GM21529 (cell line): ENCODE measurements at regions not wholly inside any gene's neighbourhood (a gene's known extent, or its start where the extent isn't known, plus 50 kb on each side); places are given as distances from the start of the nearest gene placed in this dataset.

Source experiments
- ATAC-seq: cut with Tn5 transposase; IDR thresholded peaks from one replicate; pipeline ENCODE4 v1.9.1; 2021; ENCODE audit not compliant: unreplicated experiment

DNA sequence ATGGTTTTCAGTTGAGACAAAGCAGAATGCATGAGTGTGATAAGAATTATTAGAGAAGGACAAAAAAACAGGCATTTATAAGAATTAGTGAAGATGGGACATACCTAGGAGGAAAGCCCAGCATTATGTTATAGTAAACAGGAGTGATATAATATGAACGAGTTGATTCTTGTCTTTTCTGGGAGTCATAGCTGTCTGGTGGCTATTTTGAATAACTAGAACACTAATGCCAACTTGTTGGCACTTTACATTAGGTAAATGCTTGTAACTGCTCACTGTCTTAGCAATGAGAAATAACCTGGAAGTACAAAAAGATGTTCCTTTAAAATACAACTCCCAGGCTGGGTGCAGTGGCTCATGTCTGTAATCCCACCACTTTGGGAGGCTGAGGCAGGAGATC, 540.8 kb upstream of the SPHKAP start:
- ATAC-seq, result no peak

GRCh38 chr2:228720895-228721294, 539.4 kb upstream of the SPHKAP start:
- no peak for ATAC-seq

GRCh38 chr2:228709788-228710371, 528.4 kb upstream of the SPHKAP start:
- ATAC-seq, result no peak

GRCh38 chr2:228707846-228708245, 526.4 kb upstream of the SPHKAP start:
- no peak for ATAC-seq

GRCh38 chr2:228705318-228705717, 523.8 kb upstream of the SPHKAP start:
- no peak for ATAC-seq

- ATAC-seq, result no peak
Observed at GRCh38 chr2:228703152-228703551, 521.7 kb upstream of the SPHKAP start.

DNA sequence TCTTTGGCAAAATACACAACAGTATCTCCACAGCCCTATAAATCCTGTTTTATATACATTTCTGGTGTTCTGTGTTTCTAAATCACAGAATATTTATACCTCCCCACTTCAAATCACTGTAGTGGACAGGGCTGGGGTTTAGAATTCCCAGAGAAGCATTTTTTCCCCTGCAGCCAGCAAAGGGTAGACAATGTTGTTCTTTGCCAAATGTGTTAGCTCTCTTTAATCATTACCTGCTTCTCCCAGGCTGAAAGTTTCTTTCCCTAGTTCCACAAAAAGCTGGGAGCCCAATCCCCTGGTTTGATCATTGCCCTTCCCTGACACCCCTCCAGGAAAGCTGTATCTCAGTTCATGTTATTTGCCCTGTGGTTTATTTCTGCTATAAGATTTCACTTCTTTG, 520.0 kb upstream of the SPHKAP start:
- ATAC-seq, result no peak

DNA sequence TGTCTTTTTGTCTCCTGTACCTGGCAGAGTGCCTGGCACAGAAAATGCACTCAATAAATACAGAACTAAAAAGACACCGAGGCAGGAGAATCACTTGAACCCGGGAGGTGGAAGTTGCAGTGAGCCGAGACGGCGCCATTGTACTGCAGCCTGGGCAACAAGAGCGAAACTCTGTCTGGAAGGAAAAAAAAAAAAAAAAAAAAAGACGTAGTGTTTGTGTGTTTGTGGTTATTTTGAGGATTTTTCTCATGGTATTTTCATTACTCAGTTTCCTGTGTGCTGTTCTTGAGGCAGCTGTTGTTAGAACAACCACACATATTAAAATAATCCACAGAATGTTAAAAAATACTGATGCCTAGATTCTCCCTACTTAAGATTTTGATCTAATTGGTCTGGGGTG, 519.2 kb upstream of the SPHKAP start:
- no peak for ATAC-seq

DNA sequence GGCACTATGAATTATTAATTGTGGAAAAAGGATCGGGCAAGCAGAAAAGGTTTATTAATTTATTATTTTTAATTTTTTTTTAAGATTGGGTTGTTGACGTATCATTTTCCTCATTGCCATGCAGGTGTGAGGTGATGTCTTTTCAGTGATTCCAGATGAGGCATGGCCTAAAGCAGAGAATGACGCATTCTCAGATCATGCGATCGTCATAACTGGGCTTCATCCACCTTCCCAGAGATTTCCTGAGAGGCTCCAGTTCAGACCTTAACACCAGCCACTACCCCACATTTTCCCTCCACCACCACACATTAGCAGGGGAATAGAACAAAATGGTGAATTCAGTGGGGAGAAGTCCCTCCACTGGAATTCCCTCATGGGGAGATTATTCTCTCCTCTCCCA, 518.4 kb upstream of the SPHKAP start:
- ATAC-seq, result no peak

DNA sequence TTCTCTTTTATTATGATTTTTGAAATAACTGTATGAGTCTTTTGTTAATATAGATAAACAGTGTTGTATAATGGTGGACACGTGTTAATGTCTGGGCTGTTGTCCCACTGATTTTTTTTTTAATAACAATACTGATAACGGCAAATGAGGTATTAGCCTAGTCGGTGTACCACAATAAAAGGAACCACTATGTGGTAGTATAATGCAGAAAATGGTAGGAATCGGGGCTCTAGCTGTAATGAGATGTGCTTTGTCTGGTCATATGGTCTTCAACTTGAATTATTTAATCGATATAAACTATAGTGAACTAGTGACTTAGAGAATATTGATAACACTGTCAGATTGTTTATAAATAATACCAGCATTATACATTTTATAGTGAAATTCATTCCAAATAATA, 517.9 kb upstream of the SPHKAP start:
- no peak for ATAC-seq

DNA sequence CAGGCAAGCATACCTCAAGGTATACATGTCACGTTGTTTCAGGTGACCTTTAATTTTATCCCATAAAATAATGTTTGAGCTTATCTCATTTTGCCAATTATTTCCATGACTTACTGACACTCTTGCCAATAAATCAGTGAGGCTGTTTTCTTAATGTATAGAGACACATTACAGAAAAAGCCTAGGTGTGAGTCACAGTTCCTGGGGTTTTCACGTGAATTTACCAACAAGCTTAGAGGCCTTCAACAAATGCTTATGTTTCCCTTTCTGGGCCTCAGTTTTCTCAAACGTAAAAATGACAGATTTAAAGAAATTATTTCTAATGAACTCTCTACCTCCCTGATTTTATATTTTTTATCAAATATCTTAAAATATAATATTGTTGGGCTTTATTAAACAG, 517.5 kb upstream of the SPHKAP start:
- ATAC-seq, result no peak

DNA sequence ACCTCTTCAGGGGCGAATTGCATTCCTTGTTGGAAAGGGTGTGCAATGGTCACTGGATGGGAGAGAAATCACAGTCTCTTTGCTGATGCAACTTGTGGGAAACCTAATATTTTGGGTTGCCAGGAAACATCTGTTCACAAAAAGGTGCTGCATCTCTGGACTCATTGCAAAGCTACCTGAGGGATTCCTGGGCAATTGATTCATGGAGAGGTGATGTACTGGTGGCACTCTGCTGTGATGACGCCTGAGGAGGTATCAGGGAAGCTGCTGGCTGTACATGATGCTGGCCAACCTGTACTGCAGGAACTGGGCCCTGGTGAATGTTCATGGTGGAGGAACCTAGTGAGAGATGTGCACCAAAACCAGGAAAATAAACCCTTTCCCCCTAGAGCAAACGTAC, 516.0 kb upstream of the SPHKAP start:
- ATAC-seq, result no peak

DNA sequence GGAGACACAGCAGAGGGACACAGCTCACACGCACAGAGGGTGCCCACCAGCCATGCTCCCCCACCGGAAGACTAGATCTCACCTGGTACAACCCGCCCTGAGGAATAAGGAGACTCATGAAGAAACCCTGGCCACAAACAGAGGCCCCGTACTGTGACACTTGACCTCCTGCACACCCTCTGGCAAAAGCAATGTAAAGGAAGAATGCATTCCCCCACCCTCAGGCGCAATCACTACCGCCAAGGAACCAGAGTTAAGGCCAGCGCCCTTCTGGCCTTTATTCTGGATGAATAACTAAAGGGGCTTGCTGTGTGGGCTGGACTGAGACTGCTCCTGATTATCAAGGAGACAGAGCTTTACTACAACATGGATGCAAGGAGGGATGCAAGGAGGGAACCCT, 509.2 kb upstream of the SPHKAP start:
- ATAC-seq, result no peak

GRCh38 chr2:228689053-228689452, 507.6 kb upstream of the SPHKAP start:
- ATAC-seq, result no peak

GRCh38 chr2:228688007-228688645, 506.6 kb upstream of the SPHKAP start:
- no peak for ATAC-seq

DNA sequence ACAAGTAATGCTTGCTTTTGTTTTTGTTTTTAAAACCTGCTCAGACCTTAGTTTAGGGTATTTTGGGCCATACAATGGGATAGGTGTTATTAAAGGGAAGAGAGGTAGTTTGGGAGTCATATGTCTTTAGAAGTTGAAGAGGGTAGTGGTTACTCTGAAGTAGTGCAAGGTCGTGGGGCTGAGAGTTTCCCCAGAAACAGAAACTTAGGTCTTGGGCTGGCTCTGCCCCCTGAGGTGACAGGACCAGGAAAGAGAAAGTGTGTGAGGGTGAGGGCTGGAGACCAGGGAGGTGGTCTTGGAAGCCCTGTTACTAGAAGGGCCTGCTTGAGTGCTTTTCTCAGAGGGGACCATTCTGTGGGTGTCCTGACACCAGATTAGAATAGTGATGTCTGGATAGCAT, 500.5 kb upstream of the SPHKAP start:
- ATAC-seq, result no peak

DNA sequence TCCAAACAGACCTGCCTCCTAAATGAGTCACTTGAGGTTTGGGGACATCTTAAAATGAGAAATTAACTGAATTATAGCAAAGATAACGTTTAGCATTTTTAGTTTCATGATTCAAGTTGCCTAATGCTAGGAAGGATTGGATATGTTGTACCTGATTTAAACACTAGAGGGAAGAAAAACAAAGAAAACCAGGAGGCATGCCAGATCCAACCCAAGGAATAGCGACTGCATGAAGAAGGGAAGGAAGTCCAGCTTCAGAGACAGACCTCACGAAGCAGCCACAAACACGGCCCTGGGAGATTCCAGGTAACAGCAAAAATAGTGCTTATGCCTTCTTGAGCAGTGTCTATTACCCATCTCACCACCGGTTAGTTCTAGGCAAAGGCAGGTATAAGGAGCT, 499.9 kb upstream of the SPHKAP start:
- ATAC-seq, result no peak

- no peak for ATAC-seq
Observed at GRCh38 chr2:228678110-228678509, 496.6 kb upstream of the SPHKAP start.

DNA sequence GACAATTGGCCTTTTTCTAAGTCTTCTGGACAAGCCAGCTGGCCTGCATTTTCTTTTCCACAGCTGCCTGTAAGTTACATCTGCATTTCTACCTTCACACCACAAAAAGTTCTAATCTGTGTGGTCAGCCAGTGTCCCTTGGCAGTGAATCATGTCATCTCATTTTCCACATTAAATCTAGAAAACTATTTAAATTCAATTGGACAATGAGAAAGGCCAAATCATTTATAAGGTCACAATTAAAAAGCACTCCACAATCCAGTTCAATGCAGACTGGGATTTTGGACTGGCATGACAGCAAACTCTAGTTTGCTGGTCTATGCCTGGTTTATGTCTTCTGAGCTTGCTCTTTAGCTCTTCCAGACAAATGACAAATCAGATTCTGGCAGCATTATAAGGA, 494.2 kb upstream of the SPHKAP start:
- ATAC-seq, result no peak

GRCh38 chr2:228675091-228675490, 493.6 kb upstream of the SPHKAP start:
- no peak for ATAC-seq

DNA sequence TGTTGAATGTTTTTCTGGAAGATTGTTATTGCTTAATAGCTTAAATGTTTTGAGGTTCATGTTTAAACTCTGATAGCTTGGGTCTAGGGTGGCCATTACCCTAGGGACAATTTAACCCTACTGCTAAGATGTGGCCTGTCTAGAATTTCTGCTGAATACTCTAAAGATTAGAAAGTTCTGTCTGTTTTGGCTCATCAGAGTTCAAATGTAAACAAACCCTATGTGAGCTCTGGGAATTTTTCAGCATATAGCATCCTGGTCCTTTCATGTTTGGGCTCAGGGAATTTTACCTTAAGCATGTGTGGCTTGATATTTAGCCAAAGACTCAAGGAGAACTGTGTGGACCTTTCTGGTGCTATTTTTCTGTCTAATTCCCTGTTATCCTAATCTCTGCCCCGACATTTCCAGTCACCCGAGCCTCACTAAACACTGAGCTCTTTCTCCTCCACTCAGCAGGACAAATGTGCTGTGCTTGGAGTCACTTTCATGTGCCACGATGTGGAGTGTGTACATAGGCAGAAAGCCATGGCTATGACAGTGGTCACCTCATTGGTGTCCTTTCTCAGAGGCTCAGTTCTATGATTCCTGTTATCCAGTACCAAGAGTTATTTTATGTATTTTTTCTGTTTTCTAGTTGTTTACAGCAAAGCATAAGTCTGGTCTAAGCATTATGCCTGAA, 492.5 kb upstream of the SPHKAP start:
- ATAC-seq, result no peak

- no peak for ATAC-seq
Observed at GRCh38 chr2:228669690-228670089, 488.2 kb upstream of the SPHKAP start.

GRCh38 chr2:228665232-228665631, 483.7 kb upstream of the SPHKAP start:
- no peak for ATAC-seq
